NCI-H226 (cell line): ENCODE measurements at regions not wholly inside any gene's neighbourhood (a gene's known extent, or its start where the extent isn't known, plus 50 kb on each side); places are given as distances from the start of the nearest gene placed in this dataset.
"Not testable (repeated sequence)": the region's sequence is repeated elsewhere in the genome, so short reads cannot be mapped to it uniquely, and the experiment has no call there.

ENCODE experiments used
- DNase-seq: peaks from one replicate; pipeline ENCODE4 v3.0.0-alpha.2; 2015

- no peak for DNase-seq
Observed at GRCh38 chr3:174547801-174548435, 311.2 kb upstream of the NAALADL2 start.

DNA sequence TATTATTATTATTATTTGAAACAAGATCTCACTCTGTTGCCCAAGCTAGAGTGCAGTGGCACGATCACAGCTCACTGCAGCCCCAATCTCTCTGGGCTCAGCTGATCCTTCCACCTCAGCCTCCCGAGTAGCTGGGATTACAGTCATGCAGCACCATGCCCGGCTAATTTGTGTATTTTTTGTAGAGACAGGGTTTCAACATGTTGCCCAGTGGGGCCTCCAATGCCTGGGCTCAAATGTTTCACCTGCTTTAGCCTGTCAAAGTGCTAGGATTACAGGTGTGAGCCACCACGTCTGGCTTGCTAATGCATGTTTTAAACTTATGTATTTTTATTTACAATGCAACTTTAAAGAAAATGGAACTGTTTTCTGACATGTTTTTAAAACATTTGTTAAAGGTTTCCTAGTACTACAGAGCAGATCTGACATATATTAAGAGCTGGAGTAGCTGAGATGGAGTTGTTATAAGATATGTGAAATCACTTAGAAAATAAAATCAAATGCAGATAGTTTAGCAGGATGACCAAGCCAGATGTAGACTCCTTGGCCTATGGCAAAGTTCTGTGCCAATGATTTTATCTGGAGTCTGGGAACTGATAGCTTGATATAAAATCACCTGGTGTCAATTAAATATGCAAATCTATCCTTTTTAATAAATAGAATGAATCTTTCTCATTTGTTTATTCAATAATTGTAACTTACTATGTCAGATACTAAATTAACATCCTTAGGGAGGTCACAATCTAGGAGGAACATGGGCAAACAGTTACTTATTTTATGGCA, 310.1 kb upstream of the NAALADL2 start:
- DNase-seq: no peak

DNA sequence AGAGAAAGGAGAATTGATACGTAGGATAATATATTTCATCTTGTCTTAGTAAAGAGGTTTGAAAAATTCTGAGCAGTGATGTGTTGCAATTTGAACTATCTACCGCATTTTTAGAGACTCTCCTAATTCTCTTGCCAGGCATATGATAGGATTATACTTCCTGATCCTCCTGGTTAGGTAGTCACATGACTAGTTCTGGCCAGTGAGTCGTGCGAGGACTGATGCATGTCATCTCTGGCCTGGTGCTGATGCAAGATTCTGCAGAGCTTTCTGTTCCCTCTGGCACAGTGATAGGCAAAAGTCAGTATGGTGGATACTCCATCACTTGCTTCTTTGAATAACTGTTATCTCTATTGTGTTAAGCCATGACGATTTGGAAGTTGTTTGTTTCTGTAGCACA, 277.6 kb upstream of the NAALADL2 start:
- DNase-seq: no peak

DNA sequence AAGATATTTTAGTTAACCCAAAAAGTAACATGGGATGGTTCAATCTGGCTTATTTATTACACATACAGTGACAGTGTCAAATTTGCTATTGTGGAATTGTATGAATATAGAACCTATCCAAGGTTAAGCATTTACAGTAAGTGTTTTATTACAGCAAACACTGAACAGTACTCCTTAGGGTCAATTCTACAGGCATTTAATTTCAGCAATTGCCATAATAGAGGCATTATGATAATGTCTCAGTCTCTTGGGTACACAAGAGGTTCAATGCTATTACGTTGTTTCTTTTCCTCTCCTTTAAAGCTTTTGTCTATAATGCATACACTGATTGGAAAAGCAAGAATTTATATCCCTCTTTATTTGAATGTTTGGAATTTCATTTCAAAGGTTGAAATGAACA, 275.7 kb upstream of the NAALADL2 start:
- DNase-seq: no peak

GRCh38 chr3:174587137-174587536, 272.0 kb upstream of the NAALADL2 start:
- not testable (repeated sequence) for DNase-seq

- DNase-seq: no peak
Observed at GRCh38 chr3:174596447-174596982, 262.6 kb upstream of the NAALADL2 start.

DNA sequence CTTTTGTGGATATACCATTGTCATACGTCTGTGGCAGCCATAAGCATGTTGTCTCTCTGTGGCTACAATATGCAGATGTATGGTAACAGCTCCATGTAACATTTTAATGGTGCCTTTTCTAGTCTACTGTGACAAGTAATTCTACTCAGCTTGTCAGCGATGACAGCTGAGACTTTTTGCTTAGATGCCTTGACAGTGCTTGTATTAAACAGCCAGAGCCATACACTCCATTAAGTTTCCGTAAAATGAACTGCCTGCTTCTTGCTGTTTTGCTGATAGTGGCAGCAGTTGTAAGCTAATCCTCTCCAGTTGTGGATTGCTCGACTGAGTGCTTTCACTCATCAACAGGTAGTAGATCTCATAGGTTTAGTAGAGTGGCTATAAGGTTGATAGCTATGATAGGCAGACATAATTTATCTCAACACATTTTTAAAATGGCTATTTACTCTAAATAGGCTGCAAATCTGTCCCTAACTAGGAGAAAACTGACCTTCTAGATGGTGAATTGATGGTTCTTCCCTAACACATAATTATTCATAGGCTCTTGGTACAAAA, 260.2 kb upstream of the NAALADL2 start:
- no peak for DNase-seq

DNA sequence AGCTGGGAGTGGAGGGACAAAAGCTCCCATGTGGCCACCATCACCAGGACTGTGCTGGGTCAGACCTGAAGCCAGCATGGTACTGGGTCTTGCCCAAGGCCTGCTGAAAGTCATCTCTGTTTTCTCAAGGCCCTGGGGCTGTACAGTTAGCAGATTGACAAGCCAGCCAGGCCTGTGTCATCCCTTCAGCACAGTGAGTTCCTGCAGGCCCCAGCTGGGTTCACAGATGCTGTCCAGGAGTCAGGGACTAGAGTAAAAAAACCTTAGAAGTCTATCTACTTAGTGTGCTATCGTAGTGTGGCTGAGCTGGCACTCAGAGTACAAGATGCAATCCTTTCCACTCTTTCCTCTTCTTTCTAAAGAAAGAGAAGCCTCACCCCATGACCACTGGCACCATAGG, 246.0 kb upstream of the NAALADL2 start:
- no peak for DNase-seq

DNA sequence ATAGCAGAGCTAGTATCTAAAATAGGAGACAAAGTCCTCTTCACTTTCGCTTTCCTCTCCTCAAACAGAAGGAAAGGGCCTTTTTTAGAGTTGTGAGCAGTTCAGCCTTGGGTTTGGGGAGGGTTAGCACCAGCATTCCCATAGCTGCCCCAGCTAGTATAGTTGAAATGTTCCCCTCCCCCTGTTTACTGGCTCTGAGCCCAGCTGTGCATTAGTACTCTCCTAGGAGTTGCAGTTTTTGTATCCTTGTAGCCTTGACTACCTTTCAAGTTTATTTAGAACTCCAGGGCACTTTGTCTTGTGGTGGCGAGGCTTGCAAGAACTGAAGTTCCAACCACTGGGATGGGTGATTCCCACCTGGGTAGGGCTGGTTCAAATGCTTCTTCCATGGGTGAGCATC, 245.1 kb upstream of the NAALADL2 start:
- DNase-seq: no peak

DNA sequence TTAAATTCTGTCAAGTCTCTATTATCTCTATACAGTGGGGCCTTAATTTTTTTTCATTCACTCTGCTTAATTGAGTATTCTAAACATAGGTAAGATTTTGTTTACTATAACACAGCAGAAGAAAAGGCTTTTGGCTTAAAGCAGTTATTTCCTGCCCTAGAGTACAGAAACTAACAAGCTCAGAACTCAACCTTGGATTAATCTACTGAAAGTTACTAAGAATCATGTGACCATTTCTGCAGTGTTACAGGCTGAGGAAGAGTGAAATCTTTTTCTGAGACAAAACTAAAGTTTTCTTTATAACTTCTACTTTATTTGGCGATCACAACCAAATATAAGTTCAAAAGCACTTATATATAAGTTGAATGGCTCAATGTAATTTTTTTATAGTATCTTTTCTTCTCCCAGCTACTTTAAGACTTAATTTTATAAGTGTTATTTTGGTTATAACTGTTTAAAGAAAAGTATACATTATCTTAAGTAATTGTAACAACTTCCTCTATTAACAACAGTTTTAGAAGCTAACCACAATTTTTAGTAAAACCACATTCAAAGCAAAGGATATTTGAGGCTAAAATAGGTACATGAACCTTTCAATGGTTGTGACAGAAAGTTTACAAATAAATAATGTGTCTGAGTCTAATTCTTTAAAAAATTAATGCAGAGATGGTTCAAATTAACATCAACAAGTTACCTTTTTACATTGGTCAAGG, 240.6 kb upstream of the NAALADL2 start:
- DNase-seq: no peak

GRCh38 chr3:174619239-174619638, 239.9 kb upstream of the NAALADL2 start:
- DNase-seq: no peak

- DNase-seq: peak; percentile 33
Observed at GRCh38 chr3:174620138-174620537, 239.0 kb upstream of the NAALADL2 start.

DNA sequence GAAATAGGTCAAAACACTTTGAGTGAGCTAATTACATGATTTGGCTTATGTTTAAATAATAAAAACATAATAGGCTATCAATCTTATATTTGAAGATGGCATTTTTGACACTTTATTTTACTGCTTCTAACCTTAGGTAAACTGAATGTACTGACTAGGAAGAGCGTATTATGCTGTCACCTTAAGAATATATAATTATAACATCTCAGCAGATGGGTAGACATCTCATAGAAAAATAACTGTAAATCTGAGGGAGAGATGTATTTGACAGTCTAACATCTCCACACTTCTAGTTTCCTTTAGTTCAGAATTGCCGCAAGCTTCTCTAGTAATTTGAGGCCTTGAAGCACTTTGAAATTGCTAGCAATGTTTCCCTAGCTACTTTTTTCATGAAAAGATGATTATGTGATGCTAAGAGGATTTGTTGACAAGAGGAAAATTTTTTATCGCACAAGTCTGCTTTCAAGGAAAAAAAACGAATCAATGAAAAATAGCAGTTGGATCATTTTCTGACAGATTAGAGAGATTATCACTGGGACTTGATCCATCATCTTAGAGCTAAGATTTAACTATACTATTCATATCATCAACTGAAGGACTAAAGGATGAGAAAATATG, 238.2 kb upstream of the NAALADL2 start:
- no peak for DNase-seq

DNA sequence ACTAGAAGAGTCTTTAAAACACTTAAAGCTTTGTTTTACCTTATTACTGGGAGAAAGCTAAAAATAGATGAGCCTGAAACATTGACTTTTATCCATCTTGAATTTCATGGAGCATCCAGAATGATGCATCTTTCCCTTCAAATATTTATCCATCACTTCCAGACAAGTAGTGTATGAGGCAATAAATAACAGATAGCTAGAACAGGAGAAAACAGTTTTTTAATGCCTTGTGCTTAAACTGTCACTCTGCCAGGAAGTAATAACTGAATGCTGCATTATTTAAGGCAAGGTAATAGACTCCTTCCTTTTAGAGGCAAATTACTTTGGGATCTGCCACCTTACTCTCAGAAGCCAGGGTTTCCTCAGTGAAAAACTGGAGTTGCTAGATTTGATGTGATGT, 225.8 kb upstream of the NAALADL2 start:
- no peak for DNase-seq

GRCh38 chr3:174636451-174636850, 222.7 kb upstream of the NAALADL2 start:
- DNase-seq: no peak

- no peak for DNase-seq
Observed at GRCh38 chr3:174639406-174639805, 219.7 kb upstream of the NAALADL2 start.

GRCh38 chr3:174639970-174640369, 219.2 kb upstream of the NAALADL2 start:
- DNase-seq: no peak

DNA sequence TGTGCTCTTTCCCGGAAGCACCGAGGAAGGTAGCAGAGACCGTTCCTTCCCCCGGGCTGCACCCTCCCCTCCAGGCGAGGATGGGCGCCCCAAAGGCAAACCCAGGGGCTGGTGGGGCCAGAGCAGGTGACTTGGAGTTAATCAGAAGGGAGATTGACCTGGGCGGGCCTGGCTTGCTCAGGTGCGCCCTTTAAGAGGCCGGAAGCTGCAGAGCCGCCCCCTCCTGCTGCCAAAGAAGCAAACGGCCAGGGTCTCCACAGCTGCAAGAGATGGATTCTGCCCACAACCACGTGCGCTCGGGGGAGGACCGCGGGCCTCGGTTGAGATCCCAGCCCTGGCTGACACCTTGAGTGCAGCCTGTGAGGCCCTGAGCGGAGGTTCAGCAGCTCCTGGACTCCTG, 218.2 kb upstream of the NAALADL2 start:
- DNase-seq: no peak

- no peak for DNase-seq
Observed at GRCh38 chr3:174644287-174644686, 214.8 kb upstream of the NAALADL2 start.

DNA sequence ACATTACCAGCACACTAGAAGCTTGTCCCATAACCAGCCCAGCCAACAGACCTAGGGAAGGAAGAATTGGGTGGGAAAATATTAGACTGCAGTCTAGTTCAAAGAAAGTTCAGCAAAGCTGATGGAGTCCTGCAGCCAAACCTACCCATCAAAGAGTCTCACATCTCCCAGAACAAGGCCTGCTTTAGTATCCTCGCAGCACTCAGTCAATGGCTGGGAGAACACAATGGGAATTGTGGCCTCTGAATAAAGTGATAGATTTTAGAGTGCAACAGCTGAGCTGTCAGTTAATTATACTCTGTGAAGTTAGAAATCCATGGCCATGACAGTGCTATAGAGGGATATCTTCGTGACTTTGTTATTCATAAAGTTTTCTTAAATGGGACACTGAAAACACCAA, 207.2 kb upstream of the NAALADL2 start:
- no peak for DNase-seq

GRCh38 chr3:174659511-174659910, 199.6 kb upstream of the NAALADL2 start:
- DNase-seq: no peak

- DNase-seq: no peak
Observed at GRCh38 chr3:174662653-174663052, 196.5 kb upstream of the NAALADL2 start.

DNA sequence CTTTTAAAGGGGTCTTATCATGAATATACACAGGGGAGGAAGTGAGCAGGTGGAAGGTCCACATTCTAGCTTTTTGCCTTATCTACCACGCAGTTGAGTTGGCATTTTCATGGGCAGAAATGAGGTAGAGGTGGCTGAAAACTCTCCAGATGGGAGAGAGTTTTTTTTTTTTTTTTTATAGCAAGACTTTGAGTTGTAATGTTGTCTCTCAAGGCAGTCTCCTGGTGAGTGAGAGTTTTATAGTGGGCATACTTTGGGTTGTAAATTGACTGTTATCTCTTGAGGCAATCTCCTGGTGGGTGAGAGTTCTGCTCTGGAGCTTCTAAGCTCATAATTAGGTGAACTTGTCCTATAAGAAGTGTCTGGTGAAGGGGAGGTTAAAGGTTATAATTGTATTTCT, 191.7 kb upstream of the NAALADL2 start:
- DNase-seq: no peak
